Stimulated activated naive CD8-positive, alpha-beta T cell treated with anti-CD3 and anti-CD28 coated beads, Interleukin-15, Interleukin-2, amounts not matched to agents 100 U/mL and 50 U/mL, for 24 hours (primary cell): ENCODE measurements at regions not wholly inside any gene's neighbourhood (a gene's known extent, or its start where the extent isn't known, plus 50 kb on each side); places are given as distances from the start of the nearest gene placed in this dataset.
A peak's percentile ranks its signal among the peaks of the same experiment; 100 is the strongest.

ENCODE experiments used
- ATAC-seq: fragments of 150-1000 bp; cut with Tn5 transposase; one replicate; pipeline ENCODE4 v1.10.0; 2021
- DNase-seq: peaks from one replicate; pipeline ENCODE4 v3.0.0; 2021

DNA sequence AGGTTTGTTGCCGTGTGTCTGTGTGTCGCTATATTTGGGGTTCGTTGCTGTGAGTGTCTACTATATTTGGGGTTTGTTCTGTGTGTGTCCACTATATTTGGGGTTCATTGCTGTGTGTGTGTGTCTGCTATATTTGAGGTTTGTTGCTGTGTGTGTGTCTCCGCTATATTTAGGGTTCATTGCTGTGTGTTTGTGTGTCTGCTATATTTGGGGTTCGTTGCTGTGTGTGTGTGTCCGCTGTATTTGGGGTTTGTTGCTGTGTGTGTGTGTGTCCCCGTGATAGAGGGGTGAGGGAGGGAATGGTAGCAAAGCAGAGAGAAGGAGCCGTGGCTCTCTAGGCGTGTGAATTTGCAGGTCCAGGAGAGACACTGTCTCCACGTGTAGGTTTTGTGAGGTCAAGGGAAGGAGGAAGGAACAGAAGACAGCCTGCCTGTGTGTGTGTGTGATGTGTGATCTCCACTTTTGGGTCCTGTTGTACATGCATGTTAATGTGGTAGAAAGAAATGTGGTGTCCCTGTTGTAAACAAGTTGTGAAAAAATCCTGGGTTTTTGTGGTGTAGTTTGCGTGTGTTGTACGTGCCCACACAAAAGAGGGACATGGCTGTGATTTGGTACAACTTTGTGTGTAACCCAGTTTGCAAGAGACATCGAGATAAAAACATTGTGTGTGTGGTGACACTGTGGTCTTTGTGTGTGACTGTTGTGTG, 56.3 kb upstream of the ECE1 start:
- DNase-seq (no peak), ATAC-seq (no peak)

DNA sequence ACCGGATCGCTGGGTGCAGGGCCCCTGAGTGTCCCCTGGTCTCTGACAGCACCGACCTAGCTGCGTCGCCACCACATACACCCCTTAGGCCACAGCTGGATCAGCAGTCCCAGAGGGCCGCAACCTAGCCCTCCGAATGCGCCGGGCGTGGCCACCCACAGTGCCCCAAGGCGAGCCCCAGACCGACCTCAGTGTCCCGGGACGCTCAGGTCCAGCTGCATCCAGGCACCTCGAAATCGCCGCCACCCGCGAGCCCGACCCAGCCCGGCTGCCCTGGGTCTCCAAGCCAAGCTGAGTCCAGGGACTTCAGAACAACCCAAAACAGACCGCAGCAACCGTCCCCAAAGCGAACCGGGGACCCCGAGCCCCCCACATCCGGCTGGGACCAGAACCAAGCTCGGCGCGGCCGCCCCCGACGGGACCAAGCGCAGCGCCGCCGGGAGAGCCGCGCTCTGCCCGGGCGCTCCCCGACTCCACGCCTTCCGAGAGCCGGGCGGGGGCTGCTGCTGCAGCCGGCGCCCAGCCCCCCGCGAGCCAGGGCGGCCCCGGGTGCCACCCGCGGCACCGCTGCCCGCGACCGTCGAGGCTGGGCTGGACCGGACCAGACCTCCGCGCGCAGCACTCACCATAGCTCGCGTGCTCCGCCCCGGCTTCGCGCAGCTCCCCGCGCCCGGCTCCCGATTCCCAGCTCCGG, 54.6 kb upstream of the ECE1 start:
- ATAC-seq (peak; percentile 11), DNase-seq (peak; percentile 35)

DNA sequence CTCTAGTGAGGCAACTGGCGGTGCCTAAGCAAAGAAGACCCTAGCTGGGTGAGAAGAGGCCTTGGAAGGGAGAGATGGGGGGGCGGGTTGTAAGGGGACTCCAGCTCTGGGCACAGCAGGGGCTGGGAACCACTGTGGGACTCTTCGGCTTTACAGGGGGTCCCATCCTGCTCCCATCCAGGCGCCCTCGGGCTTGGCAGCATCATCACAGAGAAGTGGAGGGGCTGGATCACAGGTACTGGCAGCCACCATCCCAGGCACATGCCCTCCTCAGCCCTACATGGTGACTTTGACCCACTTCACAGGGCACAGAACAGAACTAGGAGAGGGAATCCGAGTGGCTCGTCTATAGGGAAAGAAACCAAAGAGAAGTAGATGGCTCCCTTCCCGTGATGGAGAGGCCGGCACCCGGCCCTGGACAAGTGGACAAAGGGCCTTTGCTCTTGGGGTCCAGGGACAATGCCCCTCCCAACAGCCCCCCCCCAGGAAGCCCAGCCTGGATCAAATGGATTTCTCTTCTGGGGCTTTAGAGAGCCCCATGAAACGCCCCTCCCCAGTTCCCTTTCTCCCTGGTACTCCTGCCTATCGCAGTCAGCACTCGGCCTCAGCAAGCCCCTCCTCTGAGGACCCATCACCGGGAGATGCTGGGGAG, 54.0 kb upstream of the ECE1 start:
- no peak for DNase-seq
- ATAC-seq, result no peak

DNA sequence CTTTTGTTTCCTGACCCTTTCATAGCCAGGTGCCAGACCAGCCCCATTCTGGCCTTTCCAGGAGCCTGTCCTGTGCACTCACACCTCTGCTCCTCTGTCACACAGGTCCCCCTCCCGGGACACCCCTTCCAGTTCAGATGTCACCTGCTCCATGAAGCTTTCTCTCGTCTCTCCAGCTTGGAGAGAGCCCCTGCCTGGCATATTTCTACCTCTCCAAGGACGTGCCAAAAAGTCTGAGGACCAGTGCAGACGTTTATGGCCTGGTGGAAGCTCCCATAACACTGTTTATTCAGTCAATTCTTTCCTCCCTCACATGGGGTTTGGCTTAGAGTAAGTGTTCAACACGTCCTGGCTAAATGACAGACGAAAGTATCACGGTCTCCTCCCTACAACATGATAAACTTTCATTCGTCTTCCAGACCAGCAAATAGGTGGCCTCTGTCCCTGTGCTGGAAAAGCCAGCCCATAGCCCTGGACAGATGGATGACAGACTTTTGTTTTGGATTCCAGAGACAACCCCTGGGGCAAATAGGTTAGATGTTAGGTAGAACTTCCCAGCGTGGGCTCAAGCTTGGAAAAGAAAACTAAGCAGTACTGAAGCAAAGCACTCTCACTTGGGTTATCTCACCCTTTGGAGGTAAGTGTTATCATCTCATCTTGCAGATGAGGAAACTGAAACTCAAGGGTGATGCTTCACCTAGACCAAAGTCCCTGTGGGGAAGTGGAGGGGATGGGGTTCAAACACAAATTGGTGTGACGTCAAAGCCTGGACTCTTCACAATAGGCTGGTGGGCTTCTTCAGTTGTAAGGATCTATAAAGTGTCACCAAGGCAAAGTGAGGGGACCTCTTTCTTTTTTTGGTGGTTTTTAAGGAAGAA, 52.9 kb upstream of the ECE1 start:
- ATAC-seq (peak; percentile 64), DNase-seq (peak; percentile 52)

DNA sequence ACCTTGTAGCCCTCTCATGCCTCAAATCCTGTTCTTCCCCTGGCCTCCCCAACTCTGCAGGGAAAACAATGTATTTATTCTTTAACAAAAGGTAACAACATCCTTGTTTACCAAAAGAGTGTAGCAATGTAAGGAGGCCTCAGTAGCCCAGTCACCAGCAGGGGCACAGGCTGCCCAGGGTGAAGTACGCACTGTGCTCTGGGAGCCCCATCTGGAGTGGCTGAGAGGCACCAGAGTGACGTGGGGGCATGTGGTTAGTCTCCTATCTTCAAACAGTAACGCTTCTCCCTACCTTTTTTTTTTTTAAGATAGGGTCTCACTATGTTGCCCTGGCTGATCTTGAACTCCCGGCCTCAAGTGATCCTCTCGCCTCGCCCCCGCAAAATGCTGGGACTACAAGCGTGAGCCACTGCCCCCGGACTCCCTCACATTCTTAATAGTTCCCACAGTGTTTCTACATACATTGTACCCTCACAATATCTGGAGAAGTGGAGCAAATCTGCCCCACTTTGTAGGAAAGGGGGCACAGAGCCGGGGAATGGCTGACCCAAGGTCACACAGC, 51.3 kb upstream of the ECE1 start:
- no peak for DNase-seq
- no peak for ATAC-seq

DNA sequence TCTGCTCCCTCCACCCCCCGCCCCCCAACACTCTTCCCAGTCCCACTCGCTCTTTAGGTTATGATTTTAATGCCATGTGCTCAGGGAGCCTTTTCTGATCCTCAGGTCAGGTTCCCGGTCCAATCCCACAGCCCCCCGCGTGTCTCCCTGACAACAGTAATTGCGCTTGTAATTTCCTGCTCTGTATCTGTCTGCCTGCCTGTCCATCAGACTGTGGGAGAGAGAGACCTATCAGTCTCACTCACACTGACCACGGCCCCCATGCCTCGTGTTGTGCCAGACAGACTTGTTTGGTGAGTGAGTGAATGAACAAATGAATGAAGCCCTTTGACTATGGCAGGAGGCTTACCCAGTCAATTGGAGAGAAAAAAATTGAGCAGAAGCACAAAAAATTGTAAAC, 50.8 kb upstream of the ECE1 start:
- DNase-seq (no peak), ATAC-seq (no peak)

DNA sequence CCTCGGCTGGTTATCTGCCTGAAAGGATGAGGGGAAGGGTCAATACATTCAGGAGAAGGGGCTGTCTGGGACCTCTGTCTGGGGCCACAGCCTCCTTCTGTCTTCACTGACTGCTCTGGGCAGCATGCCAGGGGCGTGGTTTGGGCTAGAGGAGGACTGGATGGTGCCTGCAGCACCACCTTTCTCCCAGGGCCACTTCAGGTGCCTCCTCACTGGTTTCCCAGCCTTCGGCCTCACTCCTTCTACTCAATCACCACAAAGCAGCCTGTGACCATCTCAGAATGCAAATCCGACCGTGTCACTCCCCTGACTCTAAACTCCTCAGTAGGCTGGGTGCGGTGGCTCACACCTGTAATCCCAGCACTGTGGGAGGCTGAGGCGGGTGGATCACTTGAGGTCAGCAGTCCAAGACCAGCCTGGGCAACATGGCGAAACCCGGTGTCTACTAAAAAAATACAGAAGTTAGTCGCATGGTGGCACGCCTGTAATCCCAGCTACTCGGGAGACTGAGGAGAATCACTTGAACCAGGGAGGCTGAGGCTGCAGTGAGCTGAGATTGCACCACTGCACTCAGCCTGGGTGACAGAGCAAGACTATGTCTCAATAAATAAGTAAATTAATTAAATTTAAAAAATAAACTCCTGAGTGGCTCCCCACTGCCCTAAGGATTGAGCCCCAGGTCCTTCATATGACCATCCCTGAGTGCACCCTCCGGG, 50.1 kb upstream of the ECE1 start:
- DNase-seq, result no peak
- ATAC-seq, result no peak
